GM21447 (cell line): ENCODE measurements at regions not wholly inside any gene's neighbourhood (a gene's known extent, or its start where the extent isn't known, plus 50 kb on each side); places are given as distances from the start of the nearest gene placed in this dataset.

Experiments used
- ATAC-seq: cut with Tn5 transposase; IDR thresholded peaks from one replicate; pipeline ENCODE4 v1.9.1; 2021; ENCODE audit not compliant: unreplicated experiment

DNA sequence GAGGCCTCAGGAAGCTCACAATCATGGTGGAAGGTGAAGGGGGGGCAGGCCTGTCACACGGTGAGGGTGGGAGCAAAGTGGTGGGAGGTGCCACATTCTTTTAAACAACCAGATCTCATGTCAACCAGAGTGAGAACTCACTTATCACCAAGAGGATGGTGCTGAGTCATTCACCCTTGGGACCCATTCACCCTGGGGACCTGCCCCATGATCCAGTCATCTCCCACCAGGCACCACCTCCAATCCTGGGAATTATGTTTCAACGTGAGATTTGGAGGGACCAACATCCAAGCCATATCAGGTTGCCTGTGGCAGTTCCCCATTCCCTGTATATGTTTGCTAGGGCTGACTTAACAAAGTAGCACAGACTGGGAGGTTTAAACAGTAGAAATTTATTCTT lies 318.4 kb upstream of the CLNK start:
- no peak for ATAC-seq

DNA sequence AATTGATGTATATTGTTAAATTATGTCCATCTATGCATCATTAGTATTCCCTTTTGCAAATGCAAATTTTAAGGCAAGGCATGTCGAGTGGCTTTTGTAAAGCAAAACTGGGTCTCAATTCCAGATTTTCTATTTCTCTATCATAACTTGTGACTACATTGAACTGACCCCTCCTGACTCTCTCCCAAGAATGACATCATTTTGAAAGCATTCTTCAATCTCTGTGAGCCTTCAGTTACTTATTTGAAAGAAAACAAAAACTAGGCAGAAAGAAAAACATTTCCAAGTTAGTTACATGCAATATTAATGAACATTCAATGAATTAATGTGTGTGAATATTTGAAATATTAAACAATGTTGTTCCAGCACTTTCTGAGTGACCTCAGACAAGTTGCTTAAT lies 314.3 kb upstream of the CLNK start:
- ATAC-seq: no peak

DNA sequence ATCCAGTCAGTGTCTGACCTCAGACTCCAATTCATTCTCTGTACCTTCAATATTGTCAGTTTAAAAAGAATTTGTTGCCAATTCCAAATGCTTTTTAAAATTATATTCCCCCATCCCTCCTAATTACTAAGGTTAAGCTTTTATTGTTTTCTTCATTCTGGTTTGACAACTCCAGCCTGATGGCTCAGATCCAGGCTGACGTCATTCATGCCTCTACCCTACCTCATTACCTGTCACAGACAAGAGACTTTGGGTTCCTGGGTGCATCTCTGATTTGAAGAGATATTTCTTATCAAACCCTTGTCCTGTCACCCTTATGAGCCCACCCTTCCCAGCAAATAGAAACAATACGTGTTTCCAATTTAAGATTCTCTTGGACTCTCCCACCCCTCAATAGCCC lies 300.2 kb upstream of the CLNK start:
- no peak for ATAC-seq

DNA sequence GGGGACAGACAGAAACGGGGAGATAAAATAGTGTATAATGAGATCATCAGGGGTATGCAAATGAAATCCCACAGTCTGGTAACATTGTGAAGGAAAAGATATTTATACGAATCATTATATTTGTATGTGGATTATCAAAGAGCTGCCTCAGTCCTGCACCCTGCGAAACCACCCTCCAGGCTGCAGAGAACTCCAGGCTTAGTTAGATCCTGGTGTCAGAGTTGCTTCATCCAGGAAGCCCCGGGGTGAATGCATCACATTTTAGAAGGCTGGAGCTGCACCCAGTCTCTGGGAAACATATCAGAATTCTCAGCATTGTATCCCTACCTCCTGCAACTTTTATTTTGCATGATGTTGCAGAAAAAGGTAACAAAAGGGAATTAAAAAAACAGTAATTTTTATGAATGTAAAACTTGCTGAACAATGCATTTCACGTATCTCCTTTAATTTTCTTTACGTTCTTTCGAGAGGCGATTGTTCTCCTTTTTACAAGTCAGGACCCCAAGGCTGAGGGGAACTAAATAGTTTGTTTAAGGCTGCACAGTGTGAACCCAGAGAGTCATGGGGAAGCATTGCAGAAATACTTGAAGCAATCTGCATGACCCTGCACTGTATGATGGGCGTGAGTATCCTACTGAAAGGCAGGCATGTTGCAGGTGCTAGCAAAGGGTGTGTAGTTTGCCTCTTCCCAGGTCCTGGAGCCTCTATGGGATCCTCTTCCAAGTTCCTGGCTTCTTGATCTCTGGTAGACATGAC lies 299.5 kb upstream of the CLNK start:
- ATAC-seq: no peak

DNA sequence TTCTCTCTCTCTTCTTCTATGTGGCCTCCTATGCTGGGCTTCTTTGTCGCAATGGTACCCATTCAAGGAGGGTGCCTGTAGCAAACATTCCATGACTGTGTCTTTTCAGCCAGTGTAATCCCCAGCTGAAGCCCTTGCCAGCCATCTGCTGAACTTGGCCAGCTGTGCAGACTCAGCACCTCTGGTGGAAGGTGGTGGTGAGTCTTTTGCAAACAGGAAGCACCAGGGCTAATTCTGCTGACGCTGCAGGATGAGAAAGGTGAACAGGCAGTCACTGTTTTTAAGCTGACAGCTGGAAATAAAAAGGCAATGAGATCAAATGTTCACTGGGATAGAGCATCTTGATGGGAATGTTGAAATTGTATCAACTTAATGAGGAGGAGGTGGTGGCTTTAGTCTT lies 298.7 kb upstream of the CLNK start:
- ATAC-seq: no peak

DNA sequence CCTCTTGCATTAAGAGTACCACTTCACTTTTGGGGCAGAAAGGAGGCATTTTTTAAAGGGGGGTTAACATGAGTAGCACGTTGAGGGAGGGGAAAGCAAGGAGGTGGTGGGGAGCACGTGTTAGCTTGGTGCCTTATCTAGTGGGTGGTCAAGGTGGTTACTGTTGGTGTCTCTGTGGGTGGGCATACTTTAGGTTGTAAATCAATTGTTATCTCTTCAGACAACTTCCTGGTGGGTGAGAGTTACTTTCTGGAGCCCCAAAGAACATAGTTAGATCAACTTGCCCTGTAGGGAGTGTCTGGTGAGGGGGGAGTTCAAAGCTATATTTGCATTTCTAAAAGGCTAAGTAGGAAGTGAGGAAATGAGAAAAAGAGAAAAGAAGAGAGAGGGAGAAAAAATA lies 297.7 kb upstream of the CLNK start:
- ATAC-seq: no peak

DNA sequence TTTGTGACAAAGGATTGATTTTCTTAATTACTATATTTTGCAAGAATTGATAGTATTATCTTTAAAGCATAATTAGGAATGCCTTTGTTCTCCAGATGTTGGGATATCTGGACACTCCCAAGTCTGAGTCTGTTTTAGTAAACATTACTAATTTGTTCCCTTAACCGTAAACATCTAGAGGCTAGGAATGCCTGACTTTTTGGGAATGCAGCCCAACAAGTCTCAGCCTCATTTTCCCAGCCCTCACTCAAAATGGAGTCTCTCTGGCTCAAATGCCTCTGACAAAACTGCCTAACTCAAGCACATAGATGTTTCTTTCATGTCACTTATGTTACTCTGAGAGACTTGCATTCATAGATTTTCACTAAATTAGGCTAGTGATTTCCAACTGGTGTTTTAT lies 297.0 kb upstream of the CLNK start:
- ATAC-seq: no peak

DNA sequence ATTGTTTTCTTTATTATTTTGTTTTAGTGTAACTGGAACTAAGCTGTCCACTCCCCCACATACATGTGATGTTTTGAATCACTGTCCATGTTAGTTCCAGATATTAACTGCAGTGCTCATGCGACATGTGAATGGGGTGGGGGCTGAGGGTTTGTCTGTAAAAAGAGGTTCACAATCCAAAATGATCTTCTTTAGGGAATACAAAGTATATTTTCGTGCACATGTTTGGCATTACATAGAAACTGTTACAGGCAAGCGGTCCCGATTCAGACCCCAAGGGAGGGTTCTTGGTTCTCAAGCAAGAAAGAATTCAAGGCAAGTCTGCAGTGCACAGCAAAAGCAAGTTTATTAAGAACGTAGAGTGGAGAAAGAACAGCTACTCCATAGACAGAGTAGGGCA lies 296.5 kb upstream of the CLNK start:
- ATAC-seq: no peak

DNA sequence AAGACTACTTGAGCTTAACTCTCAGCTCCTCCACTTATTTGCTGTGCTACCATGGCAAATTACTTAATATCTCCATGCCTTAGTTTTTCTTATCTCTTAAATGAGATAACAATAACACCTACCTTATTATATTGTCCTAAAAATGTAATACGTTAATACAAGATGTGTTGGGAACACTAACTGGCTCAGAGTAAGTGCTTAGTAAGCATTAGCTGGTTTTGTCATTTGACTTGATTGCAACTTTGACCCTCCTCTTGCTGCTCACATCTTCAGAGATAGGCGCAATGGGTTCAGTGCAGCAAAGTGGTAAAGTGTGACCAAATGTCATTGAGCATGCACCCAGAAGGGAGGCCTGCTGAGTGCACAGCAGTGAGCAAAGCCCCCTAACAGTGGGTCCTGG lies 294.5 kb upstream of the CLNK start:
- no peak for ATAC-seq

DNA sequence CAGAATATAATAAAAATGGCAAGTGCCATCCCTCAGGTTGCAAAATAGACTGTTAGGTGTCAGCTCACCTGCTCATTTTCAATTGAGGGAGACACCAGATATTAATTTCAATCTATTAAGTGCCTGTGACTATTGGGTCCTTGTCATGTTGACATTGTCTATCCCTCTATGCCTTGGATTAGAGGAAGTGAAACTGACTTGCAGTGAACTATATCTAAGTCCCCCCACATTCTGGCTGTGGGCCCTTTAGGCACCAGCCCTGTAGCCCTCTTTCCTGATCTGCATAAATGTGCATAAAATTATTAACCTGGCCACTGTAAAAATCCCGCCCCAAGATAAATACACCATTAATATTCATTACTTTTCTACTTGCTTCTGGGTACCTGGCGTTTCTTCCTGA lies 293.0 kb upstream of the CLNK start:
- ATAC-seq: peak; percentile 83

DNA sequence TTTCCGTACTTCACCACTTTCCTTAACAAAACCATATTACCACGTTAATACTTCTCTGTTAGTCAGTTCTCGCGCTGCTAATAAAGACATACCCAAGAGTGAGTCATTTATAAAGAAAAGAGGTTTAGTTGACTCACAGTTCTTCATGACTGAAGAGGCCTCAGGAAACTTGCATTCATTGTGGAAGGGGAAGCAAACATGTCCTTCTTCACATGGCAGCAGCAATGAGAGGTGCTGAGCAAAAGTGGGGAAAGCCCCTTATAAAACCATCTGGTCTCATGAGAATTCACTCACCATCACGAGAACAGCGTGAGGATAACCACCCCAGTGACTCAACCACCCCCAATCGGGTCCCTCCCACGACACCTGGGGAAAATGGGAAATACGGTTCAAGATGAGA lies 289.8 kb upstream of the CLNK start:
- no peak for ATAC-seq

DNA sequence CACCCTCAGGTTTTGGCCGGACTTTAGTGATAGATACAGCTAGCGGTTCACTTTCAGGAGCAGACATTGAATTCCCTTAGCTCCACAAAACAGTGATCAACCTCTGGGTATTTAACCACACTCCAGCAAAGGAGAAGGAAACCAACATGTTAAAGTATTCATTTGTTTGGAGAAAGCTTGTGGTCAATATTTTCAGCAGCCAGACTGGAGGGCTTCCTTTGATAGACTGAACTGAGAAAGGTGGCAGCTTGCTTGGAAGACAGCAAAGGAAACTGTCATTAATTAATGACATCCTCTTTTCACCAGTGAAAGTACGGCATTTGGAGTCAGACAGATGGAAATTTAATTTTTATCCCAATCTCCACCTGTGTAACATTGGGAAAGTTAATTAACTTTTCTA lies 289.1 kb upstream of the CLNK start:
- no peak for ATAC-seq

DNA sequence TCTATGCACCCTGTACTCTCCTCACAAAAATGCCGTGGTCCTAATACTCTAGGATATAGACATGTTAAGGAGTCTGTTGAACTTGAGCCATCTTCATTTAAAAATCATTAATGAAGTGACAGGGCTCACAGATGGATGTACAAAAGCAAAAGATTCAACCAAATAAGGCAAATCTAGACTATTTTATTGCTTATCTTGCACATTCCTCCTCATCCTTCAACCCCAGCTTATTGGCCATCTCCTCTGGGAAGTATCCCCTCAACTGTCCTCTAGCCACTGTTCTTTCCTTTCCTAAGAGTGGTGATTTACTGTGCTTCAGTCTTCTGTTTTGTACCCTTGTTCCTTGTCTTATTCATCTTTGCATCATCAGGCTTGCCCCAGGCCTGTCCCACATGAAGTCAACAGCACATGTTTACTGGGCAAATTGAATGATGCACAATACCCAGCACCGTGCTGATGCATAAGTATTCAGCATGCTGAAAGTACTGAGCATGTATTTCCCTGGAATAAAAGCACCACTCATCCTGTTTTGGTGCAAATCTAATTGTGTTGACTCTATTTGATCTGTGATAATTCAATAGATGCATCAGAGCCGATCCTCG lies 287.3 kb upstream of the CLNK start:
- ATAC-seq: no peak

DNA sequence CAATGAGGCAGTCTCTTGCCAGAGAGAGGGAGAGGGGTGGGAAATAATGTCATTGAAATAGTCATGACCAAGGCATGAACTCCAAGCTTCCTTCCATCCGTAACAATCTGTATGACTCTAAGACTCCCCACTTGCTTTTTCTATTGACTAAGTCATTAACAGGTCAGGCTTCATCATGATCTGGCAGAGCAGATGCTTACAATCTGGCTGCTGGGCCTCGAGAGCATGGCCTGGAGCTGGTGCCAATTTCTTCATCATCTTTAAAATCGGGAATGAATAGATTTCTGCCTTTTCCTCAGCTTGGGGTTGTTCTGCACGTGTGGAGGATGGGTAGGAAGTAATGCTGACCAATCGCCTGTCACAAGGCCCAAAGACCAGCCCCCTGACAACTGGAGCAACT lies 280.6 kb upstream of the CLNK start:
- ATAC-seq: no peak

DNA sequence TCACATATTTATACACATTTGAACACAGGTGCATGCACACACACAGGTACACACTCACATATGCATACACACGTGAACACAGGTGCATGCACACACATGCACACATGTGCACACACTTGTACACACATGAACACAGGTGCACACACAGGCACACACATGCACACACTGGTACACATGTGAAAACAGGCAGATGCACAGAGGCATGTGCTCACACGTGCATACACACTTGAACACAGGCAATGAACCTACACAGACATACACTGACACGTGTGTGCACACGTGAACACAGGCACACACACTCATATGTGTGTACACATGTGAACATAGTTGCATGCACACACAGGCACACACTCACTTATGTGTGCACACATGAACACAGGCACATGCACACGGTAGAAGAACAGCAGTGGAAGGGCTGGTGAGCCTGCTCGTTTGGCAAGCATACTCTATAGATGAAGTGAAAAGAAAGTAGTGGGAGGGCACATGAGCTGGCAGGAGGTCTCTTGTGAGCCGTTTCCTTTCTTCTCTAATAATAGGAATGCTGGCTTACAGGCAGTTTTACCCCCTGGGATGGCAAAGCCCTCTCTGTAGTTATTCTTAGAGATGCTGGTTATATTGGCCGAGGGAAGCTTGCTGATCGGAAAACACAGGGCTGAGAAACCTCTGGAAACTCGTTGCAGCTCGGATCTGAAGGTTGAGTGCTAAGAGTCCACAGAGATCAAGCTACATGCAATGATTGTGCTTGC lies 279.6 kb upstream of the CLNK start:
- no peak for ATAC-seq

DNA sequence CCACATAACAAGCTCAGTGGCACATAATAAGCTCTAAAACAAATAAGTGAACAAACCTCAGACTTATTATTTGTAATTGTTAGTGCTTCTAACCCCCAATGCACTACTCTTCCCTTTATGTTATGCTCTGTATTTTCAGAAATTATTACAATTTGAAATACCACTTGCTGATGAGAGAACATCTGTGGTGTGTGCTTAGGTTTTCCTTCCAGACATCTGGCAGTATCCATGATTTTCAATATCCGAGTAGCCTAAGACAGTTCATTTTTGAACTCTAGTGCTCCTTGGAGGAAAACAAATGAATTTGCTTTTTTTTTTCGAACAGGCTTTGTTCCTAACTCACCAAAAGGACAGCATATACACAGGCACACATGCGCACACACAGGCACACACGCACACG lies 278.7 kb upstream of the CLNK start:
- no peak for ATAC-seq

DNA sequence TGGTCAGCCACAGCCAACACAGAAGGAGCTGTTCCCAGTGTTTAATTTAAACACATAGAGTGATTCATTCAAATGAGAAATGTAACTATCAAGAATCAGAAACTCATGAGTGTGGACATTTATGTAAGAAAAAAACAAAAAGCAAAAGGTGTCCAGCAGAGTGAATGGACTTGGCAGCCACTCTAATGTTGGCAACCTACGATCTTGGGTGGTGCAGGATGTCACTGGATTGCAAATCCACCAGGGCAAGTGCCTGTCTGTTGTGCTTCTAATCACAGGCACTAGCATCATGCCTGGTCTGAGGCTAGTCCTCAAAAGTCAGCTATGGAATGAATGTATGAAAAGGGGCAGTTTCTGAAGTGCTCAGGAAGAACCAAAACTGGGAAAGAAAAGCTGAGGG lies 277.7 kb upstream of the CLNK start:
- no peak for ATAC-seq

DNA sequence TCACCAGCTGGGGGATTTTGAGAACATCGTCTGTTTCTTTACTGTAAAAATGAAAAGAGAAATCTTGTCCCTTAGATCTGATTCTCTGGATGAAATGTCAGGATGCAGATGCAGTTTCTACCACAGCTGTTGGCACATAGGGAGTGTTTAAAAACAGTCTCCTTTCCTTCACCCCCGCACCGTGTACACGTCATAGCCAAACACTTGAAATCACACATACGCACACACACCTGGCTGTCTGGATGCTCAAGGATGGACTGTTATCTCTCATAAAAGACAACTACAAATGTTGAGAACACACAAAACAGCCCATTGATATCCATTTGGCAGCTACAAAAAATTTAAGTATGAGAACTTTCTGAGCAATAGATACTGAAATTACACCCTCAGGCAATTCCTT lies 275.8 kb upstream of the CLNK start:
- no peak for ATAC-seq

DNA sequence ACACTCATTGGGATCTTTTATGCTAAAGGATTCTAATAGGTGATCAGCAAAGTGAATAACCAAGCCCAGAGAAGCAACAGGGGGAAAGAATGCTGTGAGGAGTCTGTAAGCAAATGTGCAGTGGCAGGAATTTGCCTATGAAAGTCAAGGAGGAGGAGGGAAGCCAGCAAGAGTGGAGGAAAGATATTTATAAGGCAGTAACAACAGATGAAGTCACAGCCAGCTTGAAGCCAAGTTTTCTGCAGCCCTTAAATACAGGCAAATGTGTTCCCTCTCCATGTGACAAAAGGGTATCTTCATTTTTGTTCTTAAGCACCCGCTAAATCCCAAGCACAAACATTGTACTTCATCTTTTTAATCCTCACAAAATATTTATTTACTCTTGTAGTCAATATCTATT lies 275.0 kb upstream of the CLNK start:
- no peak for ATAC-seq

DNA sequence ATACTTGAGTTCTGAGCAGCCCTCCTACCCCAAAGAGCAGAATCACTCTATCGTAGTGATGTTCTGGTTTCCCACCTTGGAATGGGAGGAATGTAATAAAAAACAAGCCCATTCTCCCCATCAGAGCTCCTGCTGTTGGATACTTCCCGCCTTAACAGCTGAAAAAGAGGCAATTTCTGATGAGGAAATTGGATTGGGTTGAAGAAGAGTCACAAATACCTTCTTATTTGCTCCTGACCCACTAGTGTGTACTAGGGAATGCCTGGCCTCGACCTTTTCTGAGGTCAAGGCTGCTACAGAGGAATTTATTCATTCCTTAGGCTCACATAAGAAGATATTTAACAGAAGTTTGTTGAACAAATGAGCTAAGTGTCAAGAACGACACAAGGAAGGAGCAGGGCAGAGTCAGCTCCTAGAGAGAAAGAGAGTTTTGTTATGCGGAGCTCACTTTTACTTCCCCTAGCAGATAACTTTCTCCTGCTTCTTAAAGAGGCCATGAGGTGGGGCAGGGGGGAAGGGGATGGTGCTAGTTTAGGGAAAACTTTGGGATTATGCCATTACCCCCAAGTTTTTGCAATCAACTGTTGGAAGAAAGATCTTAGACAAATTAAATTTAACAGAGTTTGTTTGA lies 273.8 kb upstream of the CLNK start:
- no peak for ATAC-seq

DNA sequence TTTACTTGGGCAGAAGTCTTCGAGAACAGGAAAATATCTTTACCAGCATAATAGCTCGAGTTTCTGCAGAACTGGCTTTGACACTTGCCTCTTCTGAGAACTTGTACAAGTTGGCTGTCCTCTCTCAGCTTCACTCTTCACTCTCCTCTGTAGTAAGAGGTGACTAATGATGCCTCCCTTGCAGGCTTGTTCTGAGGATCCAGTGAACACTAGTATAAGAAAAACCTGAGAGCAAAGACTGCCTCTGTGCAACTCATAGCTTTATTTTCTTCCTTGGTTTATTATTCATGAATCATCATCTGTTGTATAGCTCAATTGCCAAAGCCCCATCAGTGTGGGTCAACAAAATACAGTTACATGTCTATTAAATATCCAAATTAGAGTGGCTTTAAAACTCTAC lies 266.7 kb upstream of the CLNK start:
- no peak for ATAC-seq
